ENCODE measurements at regions not wholly inside any gene's neighbourhood (a gene's known extent, or its start where the extent isn't known, plus 50 kb on each side); places are given as distances from the start of the nearest gene placed in this dataset.

DNA sequence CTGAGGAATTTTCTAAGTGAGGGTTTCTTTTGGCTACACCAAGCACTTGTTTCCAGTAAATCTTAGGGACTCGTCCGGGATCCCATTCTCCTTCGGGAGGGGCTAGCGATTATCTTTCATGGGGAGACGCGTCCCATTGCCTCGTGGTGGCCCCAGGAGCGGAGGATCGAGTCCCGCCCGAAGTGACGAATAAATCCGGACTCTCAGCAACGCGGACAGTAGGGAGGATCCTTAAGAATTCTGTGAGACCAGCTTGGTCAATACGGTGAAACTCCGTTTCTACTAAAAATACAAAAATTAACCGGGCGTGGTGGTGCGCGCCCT lies 69.1 kb upstream of the PRSS16 start:
- intact Hi-C loops (cut with micrococcal nuclease; ENCODE audit: unreplicated experiment) = loop anchor here (10.0 kb wide), 1 partner anchor 296 kb away; the partner anchor contains the start of gene ZNF184
- ChIA-PET CTCF (interaction anchor here (0.6 to 2.0 kb wide), 4 partner anchors 51 to 609 kb away, joined by 3 to 14 read pairs (median 10); no protein-coding TSS in a partner anchor), POLR2A (interaction anchor here (0.6 kb wide), 1 partner anchor 30 kb away, joined by 3 read pairs; no protein-coding TSS in a partner anchor)
- TSS peak; percentile 74 for BruUV-seq (replicated peaks)
- Histone ChIP-seq H3K9me3 (ENCODE audit: control insufficient read depth, insufficient read depth, low read depth, low read length) (no peaks in the 10 kb centered on the region), H3K27me3 (ENCODE audit: control insufficient read depth, insufficient read depth, low read length) (no peaks in the 10 kb centered on the region), H3K4me3 (ENCODE audit: low read depth in 2 of 2, low read length in 2 of 2) (peak overlapping the region; percentile 92 to 100), H3K27ac (ENCODE audit: low read length) (peak overlapping the region; percentile 87), H3K36me3 (ENCODE audit: control insufficient read depth, insufficient read depth, low read length) (no peaks in the 10 kb centered on the region), H3K4me1 (ENCODE audit: control insufficient read depth, insufficient read depth, low read length) (no peaks in the 10 kb centered on the region)
- DNase-seq (ENCODE audit: low read depth, low spot score) (no peak), ATAC-seq (peak; percentile 67)
- in situ Hi-C loops (cut with HindIII; ENCODE audit: low pct_unique_long_range_greater_than_20kb, low sequenced_read_pairs) = no loop called here
- TF ChIP-seq, protein P1, sequence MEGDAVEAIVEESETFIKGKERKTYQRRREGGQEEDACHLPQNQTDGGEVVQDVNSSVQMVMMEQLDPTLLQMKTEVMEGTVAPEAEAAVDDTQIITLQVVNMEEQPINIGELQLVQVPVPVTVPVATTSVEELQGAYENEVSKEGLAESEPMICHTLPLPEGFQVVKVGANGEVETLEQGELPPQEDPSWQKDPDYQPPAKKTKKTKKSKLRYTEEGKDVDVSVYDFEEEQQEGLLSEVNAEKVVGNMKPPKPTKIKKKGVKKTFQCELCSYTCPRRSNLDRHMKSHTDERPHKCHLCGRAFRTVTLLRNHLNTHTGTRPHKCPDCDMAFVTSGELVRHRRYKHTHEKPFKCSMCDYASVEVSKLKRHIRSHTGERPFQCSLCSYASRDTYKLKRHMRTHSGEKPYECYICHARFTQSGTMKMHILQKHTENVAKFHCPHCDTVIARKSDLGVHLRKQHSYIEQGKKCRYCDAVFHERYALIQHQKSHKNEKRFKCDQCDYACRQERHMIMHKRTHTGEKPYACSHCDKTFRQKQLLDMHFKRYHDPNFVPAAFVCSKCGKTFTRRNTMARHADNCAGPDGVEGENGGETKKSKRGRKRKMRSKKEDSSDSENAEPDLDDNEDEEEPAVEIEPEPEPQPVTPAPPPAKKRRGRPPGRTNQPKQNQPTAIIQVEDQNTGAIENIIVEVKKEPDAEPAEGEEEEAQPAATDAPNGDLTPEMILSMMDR (IDR thresholded peaks at IDR 0.05) = no peak
- TF ChIP-seq POLR2AphosphoS5 (IDR thresholded peaks at IDR 0.05; ENCODE audit: low read depth, low read length) (no peak), SIN3A (IDR thresholded peaks at IDR 0.05; ENCODE audit: borderline replicate concordance, insufficient read depth, low read depth, low read length) (no peak), TCF7L2 (IDR thresholded peaks at IDR 0.05; ENCODE audit: low read depth, low read length) (no peak)
- TF ChIP-seq, protein P2, sequence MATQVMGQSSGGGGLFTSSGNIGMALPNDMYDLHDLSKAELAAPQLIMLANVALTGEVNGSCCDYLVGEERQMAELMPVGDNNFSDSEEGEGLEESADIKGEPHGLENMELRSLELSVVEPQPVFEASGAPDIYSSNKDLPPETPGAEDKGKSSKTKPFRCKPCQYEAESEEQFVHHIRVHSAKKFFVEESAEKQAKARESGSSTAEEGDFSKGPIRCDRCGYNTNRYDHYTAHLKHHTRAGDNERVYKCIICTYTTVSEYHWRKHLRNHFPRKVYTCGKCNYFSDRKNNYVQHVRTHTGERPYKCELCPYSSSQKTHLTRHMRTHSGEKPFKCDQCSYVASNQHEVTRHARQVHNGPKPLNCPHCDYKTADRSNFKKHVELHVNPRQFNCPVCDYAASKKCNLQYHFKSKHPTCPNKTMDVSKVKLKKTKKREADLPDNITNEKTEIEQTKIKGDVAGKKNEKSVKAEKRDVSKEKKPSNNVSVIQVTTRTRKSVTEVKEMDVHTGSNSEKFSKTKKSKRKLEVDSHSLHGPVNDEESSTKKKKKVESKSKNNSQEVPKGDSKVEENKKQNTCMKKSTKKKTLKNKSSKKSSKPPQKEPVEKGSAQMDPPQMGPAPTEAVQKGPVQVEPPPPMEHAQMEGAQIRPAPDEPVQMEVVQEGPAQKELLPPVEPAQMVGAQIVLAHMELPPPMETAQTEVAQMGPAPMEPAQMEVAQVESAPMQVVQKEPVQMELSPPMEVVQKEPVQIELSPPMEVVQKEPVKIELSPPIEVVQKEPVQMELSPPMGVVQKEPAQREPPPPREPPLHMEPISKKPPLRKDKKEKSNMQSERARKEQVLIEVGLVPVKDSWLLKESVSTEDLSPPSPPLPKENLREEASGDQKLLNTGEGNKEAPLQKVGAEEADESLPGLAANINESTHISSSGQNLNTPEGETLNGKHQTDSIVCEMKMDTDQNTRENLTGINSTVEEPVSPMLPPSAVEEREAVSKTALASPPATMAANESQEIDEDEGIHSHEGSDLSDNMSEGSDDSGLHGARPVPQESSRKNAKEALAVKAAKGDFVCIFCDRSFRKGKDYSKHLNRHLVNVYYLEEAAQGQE (IDR thresholded peaks at IDR 0.05; ENCODE audit: insufficient read depth in 1 of 2, low read depth in 2 of 2, low read length in 1 of 2) = no peak

DNA sequence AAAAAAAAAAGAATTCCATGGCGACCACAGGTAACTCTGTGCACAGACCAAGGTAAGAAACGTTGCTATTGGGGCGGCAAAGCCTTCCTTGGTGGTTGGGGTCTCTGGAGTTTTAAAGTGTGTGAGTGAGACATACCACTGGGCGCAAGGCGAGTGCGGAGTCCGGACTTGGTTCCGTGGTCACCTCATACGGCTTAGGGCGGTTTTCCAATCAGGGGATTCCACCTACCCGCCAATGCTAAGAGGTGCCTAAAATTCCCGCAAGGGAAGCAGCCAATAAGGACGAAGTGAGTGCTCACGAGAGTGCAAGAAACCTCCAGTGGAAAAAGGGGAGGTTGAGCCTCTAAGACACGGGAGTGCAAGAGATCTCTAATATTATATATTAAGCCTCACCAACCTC lies 68.6 kb upstream of the PRSS16 start:
- no peaks in the 10 kb centered on the region for H3K9me3 ChIP-seq (ENCODE audit: control insufficient read depth, insufficient read depth, low read depth, low read length)
- H3K27me3 ChIP-seq (ENCODE audit: control insufficient read depth, insufficient read depth, low read length) = no peaks in the 10 kb centered on the region
- H3K27ac ChIP-seq (ENCODE audit: low read length) = peak overlapping the region; percentile 87; the same call in 1 of the 2 replicates
- BruUV-seq (replicated peaks) = no TSS peak
- ChIA-PET POLR2A (no interaction called here), CTCF (no interaction called here)
- peak overlapping the region; percentile 92 to 100 for H3K4me3 ChIP-seq (ENCODE audit: low read depth in 2 of 2, low read length in 2 of 2)
- H3K4me1 ChIP-seq (ENCODE audit: control insufficient read depth, insufficient read depth, low read length) = no peaks in the 10 kb centered on the region
- no peaks in the 10 kb centered on the region for H3K36me3 ChIP-seq (ENCODE audit: control insufficient read depth, insufficient read depth, low read length)
- in situ Hi-C loops (cut with HindIII; ENCODE audit: low pct_unique_long_range_greater_than_20kb, low sequenced_read_pairs) = no loop called here
- TF ChIP-seq TCF7L2 (IDR thresholded peaks at IDR 0.05; ENCODE audit: low read depth, low read length) (no peak), SIN3A (IDR thresholded peaks at IDR 0.05; ENCODE audit: borderline replicate concordance, insufficient read depth, low read depth, low read length) (no peak), POLR2AphosphoS5 (IDR thresholded peaks at IDR 0.05; ENCODE audit: low read depth, low read length) (no peak)
- TF ChIP-seq, protein P2 (IDR thresholded peaks at IDR 0.05; ENCODE audit: insufficient read depth in 1 of 2, low read depth in 2 of 2, low read length in 1 of 2) = no peak
- TF ChIP-seq, protein P1 (IDR thresholded peaks at IDR 0.05) = no peak
- no peak for ATAC-seq
- DNase-seq (ENCODE audit: low read depth, low spot score) = no peak
- intact Hi-C loops (cut with micrococcal nuclease; ENCODE audit: unreplicated experiment) = loop anchor here (10.0 kb wide), 1 partner anchor 296 kb away; the partner anchor contains the start of gene ZNF184

Data from Panc1 (cell line).